ENCODE measurements at regions not wholly inside any gene's neighbourhood (a gene's known extent, or its start where the extent isn't known, plus 50 kb on each side); places are given as distances from the start of the nearest gene placed in this dataset.

DNA sequence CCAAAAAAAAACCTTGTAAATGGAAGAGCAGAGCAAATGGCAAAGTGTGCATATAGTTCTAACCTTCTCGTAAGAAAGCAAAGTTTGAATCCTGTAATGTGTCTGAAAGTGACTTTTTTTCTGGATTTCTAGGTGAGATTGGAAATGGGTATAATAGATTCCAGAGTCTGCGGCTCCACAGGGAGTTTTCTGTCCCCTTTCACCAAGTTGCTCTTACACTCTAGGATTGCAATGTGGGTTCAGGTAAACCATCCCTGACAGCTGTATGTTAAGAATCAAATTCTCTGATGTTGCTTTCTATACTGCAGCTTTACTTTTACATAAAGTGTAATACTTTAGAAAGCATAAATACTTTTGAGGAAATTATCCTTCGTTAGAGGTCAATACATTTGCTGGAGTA, 260.1 kb downstream of the PRL start:
- DNase-seq, result no peak

DNA sequence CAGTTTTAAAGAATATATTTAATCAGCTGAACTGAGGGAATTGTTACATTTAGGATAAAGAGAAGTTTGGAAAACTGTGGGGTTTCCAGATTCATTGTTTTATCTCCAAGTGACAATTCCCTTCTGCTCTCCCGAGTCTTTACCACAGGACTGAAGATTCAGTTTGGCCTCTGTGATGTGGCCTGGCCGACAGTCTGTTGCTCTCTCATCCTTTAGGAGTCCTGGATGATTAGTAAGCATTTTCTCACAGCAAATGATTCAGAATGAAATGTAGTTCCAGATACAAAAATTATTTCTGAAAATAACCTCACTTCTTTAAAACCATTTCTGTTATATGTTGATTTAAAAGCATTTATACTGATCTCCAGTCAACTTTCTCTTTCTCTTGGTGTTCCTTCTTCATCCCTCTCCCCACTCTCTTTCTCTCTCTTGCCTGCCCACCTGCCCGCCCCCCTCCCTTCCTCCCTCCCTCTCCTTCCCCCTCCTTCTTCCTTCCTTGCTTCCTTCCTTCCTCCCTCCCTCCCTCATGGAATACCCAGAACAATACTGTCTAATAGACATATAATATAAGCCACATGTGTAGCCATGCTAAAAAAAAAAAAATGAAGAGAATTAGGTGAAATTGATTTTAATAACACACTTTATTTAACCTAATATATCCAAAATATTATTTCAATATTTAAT, 254.9 kb downstream of the PRL start:
- DNase-seq, result no peak

DNA sequence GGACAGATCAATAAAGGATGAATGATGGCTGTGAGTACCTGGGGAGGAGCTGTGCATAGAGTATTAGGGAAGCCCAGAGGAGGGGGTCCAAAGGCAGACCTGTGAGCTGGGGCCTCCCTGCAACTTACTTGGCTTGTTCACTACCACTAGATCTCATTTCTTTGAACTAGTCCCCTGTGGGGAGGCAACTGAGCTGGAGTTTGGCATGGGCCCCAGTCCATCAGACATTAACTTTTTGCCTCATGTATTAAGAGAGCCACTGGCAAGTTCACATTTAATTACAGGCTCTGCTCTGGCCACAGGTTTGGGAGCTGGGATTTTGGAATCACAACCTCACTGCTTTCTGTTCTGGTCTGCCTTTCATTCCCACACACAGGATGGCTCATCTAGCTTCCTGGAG, 254.1 kb downstream of the PRL start:
- DNase-seq, result no peak

DNA sequence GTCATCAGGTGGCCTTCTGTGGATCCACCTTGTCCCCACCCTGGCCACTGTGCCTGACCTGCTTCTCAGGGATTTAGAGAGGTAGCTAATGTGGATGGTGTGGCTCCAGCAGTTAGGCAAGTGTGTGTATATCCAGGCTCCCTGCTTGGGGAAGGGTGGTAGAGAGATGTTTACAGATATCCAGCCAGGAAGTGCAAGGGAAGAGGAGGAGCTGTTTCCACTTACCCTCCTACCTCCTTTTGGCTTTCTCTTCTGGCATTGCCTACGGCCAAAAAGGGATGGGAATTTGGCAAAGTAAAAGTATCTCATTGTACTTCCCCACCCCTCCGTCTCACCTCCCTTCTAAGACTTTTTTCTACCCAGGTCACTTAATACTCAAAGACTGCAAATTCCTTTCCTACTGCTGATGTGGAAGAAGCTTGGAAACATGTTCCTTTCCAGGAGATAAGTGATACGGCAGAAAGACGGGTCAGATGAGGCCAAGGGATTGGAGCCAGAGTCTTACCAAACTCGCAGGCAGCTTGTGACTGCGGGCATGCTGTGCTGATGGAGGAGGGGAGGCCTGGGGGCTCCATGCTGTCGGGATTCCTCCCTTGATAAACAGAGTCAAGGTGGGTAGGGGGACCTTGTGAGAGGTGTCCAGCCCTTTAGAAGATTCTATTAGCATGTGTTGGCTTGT, 253.4 kb downstream of the PRL start:
- no peak for DNase-seq

DNA sequence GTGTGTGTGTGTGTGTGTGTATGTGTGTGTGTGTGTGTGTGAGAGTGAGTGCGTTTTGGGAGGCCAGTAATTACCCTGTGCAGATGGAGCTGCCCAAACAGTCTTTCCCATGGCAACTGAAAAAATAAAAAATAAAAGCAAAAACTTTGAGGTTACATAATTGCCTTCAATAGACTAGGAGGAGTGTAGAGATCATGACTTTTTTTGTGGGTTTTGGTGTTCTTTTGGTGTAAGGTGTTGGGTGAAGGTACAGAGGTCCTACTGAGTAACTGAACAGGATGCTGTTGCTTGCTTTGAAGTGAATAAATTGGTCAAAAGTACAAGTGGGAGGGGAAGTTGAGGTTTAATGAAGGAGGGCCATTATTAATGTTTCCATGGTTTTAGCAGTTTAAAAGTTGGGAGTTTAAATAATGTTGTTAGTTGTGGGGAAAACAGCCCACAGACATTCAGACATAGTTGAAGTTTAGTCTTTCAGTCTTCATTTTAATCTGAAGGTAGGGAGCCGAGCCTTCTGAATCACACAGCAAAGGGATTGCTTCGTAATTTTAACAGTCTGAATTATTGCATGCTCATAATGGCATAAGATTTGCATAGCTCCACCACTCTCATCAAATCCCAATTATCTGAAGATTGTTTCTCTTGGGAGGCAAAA, 251.4 kb downstream of the PRL start:
- no peak for DNase-seq

DNA sequence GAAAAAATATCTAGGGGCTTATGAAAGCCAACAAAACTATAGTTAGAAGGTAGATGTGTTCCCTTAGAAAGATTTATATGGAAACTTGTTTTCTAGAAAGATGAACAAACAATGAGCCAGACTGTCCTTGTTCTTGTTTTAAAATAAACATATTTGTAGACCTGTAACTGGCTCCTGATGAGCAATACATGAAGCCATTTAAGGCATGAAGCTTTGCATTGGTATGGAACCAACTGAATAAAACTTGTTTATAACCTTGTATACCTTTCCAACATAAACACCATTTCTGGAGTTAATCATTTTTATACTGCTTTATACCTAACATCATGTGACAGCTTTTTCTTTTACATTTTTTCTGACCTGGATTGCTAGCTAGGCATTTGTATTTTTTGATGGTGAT, 247.8 kb downstream of the PRL start:
- DNase-seq, result no peak

DNA sequence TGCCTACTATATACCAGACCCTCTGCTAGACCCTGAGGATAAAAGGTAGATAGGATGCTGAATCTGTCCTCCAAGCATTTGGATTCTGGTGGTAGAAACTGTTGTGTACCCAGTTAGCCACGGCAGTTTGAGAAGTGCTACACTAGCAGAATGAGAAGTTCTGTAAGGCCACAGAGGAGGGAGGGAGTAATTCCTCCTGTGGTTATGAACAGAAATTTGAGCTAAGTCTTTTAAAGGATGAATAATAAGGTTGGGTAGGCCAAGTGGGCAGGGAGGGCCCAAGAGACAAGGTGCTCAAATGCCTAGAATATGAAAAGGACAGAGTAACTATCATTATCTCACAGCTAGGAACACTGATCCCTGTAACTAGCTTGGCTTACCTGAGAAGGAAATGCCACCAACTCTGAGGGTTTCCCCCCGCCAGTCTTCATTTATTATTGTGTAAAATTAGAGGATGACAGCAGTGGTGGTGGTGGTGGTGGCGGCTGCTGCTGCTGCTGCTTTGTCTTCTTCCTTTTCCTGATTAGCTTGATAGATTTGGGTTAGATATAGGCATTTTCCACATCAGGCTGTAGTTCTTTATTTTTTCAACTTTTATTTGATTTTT, 243.3 kb downstream of the PRL start:
- DNase-seq, result no peak

DNA sequence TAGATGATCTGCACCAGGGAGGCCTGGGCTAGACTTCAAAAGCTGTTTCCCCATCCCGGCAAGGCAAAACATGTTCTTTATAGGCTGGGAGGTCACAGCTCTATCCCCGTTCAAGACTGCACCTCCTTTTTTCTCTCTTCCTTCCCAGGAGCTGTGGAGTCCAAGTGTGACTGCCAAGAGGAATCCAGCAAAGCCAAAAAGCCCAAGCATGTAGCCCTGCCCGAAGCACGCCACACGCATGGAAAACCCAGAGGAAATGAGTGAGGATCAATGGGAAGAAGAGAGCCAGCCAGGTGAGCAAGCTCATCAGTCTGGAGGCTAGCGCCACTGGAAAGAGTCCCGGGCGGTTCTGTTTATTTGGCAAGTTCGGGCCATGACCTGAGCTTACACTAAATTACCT, 240.4 kb downstream of the PRL start:
- DNase-seq, result no peak

DNA sequence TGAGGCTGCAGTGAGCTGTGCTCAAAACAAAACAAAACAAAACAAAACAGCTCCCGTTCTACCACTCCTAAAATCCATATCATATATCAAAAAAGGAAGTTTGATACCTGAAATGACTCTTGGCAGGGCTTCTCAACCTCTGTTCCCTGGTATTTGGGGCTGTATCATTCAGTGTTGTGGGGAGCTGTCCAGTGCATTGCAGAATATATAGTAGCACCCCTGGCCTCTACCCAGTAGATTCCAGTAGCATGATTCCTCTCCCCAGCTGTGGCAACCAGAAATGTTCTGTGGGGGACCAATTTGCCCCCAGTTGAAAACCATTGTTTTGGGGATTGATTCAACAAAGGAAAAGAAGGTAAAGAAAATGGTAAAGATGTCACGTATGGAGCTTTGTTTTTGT, 238.9 kb downstream of the PRL start:
- DNase-seq, result no peak

DNA sequence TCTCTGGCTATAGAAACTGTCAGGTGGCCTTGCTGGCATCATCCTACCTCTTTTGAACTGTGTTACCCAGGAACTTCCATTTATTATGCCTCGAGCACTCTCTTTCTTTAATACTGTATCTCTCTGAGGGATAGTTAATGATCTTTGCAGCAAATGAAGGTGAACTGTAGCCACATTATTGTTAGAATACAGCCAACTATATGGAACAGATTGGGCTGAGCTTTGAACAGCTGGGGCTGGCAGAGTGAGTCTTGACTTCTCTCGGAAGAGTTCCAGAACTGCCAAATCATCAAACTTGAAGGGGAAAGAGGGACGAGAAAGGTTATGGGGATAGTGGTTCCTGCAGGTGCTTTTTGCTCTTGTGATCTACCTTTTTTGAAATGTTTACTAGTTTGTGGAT, 237.7 kb downstream of the PRL start:
- DNase-seq, result no peak

DNA sequence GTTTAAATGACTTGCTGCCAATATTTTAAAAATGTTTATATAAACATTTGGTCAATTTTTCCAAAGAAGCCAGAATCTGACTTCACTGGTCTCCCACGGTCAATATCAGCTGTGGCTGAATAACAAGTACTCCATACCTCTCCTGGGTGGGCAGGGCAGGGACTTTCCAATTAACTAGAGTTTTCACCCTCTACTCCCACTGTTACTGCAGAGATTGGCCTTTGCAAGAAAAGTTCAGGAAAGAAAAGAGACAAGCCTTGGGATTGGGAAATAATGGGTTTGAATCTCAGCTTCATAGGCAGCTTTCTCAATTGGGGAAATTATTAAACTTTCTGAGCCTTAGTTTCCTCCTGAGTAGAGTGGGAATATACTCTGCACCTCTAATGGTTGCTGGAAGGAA, 236.9 kb downstream of the PRL start:
- no peak for DNase-seq

DNA sequence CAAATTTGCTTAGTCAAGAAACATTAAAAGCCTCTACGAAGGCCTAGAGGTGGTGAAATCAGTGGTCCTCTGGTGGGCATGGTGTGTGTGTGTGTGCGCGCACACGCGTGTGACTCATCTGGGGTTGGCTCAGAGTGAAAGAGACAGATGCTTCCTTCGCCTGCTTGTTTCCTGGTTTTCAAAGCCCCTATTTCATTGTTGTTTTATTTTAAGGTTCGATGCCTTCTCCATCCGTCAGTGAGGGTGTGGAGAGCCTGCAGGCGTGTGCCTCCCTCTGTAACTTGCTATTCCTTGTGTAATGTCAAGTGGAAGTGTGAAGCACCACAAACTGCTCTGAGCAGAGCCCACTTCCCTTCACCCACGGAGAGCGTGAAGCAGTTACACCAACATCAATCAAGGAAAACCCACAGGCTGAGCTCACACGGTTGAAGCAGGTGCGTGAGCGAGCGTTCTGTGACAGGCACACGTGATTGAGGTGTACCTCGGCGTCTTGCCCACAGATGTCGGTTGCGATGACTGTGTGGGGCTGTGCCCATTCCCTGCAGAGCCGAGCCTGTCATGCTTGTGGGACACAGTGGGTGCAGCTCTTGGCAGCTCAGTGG, 233.9 kb downstream of the PRL start:
- DNase-seq, result no peak

DNA sequence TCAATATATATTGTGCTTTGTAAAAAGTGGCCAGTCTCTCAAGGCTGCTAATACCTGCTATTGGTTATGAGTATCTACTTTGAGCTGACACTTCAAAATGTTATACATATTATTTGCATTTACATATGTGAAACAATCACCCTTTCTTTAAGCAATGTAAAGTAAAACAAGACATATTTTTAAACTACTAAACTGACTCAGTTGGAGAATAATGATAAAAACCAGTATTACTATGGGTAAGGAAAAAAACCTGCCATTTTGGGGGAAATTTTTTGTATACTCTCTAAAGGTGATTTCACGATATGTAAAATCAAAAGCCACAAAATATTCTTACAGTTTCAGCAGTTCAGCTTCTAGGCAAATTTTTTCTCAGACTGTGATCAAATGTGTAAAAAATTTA, 232.3 kb downstream of the PRL start:
- no peak for DNase-seq

DNA sequence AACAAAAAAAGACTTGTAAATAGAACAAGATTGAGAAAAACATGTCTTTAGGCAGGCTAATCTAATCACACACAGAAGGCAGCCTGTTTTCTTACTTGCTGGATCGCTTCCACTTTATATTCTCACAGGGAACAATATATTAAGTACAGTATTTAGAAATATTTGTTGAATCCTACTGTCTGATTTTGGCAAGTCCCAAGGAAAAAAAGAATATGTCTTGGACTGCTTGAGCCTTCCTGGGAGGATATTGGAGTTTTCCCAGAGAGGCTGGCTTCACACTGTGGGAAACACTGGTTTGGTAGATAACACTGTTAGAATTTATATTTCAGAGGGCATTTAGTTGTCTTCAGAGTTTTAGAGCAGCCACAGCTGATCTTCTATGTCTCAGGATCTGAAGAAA, 229.7 kb downstream of the PRL start:
- no peak for DNase-seq

DNA sequence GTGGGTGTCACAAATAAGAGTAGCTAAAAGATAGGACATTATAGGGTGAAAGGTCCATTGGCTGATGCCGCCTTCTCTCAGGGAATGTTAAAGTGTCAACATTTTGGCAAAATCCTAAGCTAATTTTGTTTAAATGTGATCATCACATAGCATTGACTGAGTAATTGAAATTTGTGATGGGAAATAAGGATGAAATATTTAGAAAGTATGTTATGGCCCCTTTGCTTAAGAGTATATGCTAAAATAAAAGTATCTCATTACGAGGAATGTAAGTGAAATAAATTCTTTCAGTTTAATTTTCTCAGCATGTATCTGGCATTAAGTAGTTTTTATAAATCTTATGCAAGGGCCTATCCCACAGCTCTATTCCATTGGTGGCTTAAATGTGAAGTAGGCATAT, 229.2 kb downstream of the PRL start:
- no peak for DNase-seq

DNA sequence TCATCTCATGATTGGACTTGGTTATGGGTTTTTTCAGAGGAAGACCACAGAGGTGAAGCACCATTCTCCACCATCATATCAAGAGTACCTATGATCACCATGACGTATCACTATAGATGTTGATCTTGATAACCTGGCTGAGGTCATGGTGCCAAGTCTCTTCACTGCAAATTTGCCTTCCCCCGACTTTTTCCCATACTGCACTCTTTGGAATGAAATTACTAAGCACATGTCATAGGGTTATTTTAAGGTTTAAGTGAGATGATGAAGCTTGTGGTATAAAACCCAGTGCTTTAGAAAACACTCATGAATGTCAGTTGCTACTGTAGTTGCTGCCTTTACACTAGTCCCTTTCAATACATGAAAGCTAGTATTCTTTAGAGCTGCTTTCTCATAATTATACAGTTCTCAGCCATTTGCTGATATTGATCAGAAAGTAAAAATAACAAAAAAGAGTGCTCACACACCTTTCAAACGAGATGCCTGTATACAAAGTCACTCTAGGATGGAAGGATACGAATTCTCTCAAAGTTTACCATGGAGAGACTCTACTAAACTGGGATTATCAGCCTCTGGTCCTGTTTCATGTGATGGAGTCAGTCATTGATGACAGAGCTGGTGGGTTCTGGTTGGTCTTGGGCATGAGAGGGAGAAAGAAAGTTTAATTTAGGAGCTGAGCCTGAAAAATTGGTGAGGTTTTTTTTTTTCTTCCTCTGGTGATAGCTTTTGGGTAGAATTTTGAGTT, 228.1 kb downstream of the PRL start:
- DNase-seq, result no peak

DNA sequence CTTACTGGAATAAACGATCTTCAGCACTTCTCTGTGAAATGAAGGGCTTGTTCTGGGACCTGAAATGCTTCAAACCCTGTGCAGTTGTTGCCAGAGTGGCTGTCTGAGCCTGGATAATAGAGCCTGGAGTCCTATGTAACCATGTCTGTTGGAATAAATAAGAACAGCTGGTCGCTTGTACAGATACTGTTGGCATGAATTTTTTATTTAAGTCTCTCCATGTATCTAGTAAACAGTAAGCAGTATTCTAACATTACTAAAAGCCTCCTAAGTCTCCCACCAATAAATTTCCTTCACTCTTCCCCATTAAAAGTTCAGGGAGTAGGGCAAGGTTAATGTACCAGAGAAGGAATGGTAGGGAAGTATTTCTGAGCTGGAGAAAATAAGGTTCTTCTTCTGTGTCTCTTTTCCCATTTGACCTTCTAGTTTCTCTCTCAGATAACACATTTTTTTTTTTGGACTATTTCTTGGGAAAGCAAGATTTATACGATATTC, 227.5 kb downstream of the PRL start:
- DNase-seq, result no peak

DNA sequence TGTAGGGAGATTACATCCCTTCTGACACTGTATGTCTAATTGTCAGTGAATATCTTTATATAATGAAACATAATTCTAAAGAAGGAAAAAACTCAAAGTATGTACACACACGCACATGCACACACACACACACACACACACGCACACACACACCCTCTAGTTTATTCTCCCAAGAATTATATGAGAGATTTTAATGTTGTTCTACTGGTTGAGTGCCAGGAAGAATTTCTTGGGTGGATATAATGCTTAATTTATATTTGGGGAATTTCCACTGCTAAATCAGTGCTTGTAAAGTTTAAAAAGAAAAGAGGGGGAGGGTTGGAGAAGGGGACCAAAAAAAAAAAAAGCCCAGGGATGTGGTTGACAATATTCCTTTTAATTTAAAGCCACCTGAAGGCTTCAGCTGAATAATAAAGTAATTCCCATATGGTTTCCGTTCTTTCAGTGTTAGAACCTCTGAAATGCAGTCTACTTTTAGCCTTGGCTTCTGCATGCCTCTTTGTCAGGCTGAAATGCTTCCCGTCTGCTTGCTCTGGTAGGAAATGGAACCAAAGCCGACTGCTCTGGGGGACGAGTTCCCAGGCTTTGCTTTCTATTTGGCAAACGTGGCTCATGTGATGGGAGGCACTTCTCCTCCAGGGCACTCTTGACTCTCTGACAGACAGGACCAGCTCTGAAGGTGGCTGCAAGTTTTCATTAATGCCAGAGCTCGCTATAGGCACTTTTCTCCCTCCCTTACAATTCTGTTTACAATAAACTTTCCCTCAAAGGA, 225.4 kb downstream of the PRL start:
- DNase-seq, result peak; percentile 12

DNA sequence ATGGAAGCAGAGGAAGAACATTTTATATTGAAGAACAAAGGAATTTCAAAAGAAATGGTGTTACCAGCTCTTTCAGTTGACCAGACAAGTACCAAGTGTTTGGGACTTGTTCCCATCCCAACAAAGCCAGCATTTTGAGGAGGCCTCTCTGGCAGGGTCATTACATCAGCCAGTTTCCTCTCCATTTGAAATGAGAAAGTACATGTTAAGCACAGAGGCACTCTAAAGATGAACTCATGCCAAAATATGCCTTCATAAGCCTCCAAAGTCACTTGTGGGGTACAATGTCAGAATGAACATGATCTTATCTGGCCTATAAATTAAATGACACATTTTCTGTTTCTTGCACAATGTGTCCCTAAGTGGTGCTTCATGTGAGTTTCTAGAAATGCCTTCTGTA, 223.9 kb downstream of the PRL start:
- no peak for DNase-seq

DNA sequence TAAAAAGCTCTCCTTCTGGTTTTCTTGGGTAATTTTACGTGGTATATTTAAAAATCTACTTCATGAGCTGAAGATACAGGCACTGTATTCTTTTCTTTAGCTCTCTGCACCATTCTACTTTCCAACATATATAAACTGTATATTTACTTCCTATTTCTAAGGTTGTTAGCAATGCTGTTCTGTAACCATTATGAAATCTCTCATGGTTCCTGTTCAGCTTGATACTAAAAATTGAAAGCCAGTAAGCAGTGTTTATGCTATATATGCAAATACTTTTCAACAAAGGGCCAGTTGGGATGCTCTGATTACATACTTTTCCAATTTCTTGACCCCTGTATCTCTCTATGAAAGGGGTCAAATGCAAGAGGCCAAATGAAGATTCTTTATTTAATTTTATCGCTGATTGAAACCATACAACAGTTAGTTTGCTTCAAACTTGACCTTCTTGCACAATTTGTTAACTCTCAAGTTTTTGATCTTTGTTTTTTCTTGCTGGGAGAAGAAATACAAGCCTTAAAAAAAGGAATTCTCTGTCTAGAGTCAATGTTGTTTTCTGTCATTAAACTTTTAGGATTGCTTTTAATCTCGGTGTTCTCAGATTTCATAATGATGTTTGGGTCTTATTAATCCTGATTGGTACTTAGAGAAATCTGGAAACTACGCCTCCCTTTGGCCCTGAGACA, 223.2 kb downstream of the PRL start:
- no peak for DNase-seq

DNA sequence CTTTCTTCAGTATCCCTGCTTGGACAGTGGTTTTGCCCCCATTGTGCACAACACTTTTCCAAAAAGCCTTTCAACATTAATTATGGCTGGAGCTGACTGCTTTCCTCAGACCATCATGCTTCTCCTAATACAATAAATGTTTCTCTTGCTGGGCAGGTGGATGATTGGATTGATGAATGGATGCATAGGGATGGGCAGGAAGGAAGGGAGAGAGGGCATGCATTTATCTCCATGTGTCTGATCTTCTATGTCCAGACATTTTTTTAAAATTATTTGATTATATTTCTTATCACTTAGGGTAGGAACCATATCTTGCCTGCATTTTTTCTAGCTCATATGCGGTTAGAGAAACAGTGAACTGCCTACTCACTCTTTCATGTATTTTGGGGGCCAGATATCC, 218.5 kb downstream of the PRL start:
- DNase-seq, result no peak

Data from retina (tissue), 1 donor.